DND-41 (cell line): ENCODE measurements at regions not wholly inside any gene's neighbourhood (a gene's known extent, or its start where the extent isn't known, plus 50 kb on each side); places are given as distances from the start of the nearest gene placed in this dataset.

Experiments
- CTCF ChIP-seq: IDR thresholded peaks from 2 replicates; pipeline ENCODE4 v1.5.1; 2012; ENCODE audit warnings: borderline replicate concordance, low read length, moderate library complexity, mild to moderate bottlenecking; ENCODE audit not compliant: poor library complexity, severe bottlenecking; ENCODE audit errors: extremely low read depth
- EZH2 ChIP-seq: IDR thresholded peaks from 3 replicates; pipeline ENCODE4 v1.6.1; 2012; ENCODE audit warnings: borderline replicate concordance, low read depth, mild to moderate bottlenecking, moderate library complexity, low read length, inconsistent platforms; ENCODE audit not compliant: severe bottlenecking

DNA sequence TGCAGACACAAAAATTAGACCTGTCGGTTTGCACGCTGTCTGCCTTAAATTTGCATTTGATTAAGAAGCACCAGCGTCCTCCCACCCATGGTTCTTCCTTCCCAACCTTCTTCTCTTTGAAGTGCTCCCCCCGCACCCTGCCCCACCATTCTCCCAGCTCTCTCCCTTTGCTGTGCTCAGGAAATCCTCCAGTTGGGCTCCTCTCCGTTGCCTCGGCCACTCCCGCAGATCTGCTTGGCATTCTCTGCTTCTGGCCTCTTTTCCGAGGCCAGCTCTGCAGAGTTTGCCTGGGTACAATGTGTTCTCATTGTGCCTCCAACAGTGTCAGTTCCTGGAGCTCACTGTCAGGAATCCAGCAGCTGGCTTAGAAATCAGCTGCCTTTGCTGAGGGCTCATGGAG is 126.1 kb downstream of the NAV1 start:
- TF ChIP-seq CTCF (no peak), EZH2 (no peak)
